NCI-H524 treated with DMSO at 0.1 percent for 48 hours (cell line): ENCODE measurements at regions not wholly inside any gene's neighbourhood (a gene's known extent, or its start where the extent isn't known, plus 50 kb on each side); places are given as distances from the start of the nearest gene placed in this dataset.
A peak's percentile ranks its signal among the peaks of the same experiment; 100 is the strongest.

Experiments
- DNase-seq: peaks from one replicate; lab custom pipeline; 2025; lab: John Stamatoyannopoulos, UW

DNA sequence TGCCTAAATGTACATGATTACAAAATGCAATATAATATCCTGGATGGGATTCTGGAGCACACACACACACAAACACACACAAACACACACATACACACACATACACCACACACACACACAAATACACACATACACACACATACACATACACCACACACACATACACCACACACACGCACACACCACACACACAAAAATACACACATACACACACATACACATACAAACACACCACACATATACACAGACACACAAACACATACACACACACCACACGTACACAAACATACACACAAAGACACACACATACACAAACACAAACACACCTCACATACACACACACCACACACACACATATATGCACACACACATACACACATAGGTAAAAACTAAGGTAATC is 134.6 kb upstream of the SYNDIG1 start:
- DNase-seq = no peak

GRCh38 chr20:24332956-24333355 is 136.5 kb upstream of the SYNDIG1 start:
- DNase-seq = no peak

DNA sequence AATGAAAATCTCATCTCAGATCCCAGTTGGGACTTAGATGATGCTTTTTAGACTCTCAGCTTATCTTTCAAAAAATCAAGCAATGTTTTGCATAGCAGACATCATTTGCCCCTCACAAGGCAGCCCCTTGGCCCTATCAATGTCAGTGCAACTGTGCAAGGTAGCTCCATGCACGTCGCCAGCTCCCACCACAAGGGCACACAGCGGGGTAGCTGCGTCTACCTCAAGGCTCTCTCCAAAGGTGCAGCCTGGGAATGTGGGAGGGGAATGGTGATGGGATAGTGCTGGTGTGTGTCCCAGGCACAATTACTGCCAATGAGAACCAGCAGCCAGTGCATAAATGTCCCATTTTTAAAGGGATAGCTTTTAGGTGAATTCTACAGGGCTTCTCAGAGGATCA is 137.5 kb upstream of the SYNDIG1 start:
- DNase-seq = no peak

- DNase-seq = no peak
Measured at GRCh38 chr20:24328901-24329300, 140.5 kb upstream of the SYNDIG1 start.

DNA sequence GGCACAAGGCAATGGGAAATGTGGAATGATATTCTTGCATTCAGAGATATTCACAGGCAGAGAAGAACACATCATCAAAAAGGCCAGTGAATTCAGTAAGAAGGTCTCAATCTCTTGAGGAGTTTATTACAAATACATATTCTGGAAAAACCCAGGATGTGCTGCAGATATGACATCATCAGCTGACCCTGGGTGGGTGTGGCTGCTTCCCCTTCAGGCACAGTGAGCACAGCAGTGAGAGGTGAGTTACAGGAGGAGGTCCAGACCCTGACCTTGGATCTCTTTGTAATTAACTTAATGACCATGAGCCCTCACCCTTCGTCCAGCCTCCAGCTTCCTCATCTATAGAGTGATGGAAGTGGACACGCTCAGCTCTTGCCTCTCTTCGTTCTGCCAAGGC is 147.5 kb upstream of the SYNDIG1 start:
- DNase-seq = no peak

DNA sequence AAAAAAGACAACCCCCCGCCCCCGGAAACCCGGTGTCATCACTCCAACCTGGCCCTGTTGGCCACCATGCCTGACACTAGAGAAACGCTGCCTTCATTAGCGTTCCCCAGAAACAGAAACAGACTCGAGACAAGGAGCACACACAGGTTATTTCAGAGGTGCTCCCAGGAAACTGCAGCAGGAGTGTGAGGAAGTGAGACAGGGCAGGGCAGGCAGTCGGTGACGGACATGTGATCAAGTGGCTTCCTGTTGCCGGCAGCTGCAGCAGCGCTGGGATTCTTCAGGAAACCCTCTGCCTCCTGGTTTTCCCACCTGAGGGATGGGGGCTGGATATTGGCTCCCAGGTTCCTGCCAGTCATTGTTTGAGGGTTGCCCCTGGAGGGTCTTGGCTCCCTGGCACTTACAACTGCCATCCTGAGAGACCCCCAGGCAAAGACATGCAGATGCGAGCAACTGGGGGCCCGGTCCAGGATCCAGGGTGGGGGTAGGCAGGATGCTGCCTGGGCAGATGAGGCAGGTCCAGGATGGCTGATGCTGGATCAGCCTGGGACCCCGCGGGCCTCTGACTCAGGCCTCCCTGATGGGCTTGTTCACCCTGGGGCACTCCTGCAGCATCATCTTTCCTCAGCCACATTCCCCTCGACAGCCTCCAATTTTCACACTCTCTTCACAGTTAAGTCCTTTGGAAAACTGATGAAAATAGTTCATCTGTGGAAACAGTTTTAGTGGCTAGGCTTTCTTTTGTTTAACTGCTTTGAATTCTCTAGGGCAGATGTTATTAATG is 150.7 kb upstream of the SYNDIG1 start:
- DNase-seq = no peak

GRCh38 chr20:24317224-24317623 is 152.2 kb upstream of the SYNDIG1 start:
- DNase-seq = no peak

GRCh38 chr20:24316731-24317130 is 152.7 kb upstream of the SYNDIG1 start:
- no peak for DNase-seq

DNA sequence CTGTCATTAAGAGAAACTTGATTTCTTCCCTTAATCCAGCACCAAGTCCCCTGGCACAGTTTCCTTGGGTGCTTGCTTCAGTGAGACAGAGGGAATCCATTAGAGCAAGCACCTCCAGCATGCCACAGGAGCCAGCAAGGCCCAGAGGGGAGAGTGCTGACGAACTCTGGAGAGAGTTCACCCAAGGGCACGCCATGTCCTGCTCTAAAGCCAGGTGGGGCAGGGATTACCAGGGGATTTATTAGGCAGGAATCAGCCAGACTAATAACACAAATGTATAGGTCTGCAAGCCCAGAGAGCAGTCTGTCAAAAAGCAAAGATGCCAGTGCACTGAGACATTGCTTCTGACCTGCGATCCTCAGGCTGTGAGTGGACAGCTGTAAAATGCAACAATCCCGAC is 155.4 kb upstream of the SYNDIG1 start:
- peak; percentile 61 for DNase-seq

DNA sequence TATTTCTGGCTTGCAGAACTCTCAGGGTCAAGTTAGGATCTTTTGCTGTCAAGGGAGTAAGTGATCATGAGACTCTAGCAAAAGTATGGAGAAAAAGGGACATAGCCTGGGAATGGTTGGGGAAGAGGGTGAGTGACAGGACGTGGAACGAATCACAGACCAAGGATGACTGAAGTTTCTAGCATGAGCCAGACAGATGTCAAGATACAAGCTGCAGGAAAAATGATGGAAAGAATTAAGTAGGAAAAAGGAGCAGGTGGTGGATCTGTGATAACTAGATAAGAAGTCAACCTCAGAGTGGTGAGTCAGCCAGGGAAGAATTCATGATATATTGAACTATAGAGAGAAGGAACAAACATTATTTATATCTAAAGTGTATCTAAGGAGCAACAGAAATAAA is 159.8 kb upstream of the SYNDIG1 start:
- peak; percentile 43 for DNase-seq

- DNase-seq = no peak
Measured at GRCh38 chr20:24305371-24305770, 164.1 kb upstream of the SYNDIG1 start.

- no peak for DNase-seq
Measured at GRCh38 chr20:24304291-24304690, 165.1 kb upstream of the SYNDIG1 start.

DNA sequence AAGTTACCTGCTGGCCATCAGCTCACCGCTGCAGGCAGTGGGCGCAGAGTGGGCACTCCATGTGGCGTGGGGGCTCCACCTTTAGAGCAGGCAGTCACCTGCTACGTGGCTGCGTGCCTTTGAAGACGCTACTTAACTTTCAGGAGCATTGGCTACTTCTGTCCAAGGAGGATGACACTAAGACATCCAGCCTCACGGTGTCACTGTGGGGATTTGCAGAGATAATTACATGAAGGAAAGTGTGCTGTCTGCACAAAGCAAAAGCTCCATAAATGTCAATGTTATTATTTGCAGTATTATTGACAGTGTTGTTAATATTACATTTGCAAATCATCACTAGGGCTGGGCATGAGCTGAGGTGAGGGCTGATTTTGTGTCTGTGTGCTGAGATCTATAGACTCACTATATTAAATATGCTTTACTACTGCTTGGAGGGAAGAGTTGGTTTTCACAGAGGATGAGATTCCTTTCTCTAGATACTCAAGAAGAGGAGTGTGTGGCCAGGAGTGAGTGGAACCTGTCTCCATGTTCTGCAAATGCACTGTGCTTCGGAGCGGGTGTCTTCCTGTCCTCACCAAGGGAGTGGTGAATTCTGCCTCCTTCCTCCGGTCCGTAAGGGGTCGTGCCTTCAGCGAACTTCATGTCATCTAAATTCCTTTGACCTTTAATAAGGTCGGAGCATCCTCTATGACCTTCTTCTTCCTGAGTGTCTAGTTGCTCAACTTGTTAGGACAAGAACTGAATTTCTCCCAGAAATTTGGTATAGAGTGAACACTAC is 165.8 kb upstream of the SYNDIG1 start:
- DNase-seq = no peak

DNA sequence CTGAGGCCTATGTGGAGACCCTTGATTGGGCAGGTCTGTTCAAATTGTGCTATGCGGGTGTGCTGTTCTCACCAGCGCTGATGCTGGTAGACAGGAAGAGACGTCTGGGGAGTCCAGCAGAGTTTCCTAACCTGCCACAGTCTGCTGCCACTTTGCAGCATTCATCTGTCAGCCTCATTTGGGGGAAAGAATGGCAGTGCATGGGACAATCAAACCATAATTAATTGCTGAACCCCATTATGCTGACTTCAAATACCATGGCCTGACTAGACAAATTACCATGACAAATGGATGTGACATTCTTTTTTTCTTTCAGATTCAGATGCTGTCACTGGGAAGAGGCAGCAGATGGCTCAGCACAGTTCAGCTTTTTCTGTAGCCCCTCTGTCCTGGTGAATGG is 171.4 kb upstream of the SYNDIG1 start:
- DNase-seq = no peak

DNA sequence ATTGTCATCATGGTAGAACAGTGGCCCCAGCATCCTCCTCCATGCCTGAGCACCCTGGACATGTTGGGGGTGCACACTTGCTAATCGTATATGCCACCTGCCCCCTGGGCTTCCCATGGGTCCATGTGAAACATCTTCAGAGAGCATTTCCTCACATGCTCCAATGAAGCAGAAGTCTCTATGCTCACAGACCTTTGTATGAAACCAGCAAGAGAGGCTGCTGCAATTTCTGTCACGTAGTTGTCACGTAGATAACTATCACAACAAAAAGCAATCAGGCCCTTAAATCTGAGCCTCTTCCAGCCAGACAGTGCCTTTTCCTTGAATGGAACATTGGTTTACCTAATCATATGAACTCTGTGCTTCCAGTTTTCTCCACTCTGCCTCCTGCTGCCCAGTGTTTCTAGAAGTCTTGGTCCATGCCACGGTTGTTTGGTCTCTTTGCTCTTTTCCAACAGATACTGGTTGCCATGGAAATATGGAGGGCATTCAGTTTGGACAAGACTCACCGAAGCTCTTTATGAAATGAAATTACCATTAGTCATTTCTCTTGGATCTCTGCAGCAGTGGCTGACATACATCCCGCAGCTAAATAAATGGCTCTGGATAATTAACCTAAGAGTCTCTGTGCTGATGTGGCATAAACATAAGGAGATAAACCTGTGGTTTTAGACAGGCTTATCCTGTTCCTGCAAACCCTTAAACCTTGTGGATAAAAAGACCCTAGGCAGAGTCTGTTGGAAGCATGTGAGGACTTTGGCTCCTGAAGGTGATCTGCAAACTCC is 172.8 kb upstream of the SYNDIG1 start:
- DNase-seq = no peak

- no peak for DNase-seq
Measured at GRCh38 chr20:24291014-24291413, 178.4 kb upstream of the SYNDIG1 start.

GRCh38 chr20:24289737-24290481 is 179.5 kb upstream of the SYNDIG1 start:
- no peak for DNase-seq

DNA sequence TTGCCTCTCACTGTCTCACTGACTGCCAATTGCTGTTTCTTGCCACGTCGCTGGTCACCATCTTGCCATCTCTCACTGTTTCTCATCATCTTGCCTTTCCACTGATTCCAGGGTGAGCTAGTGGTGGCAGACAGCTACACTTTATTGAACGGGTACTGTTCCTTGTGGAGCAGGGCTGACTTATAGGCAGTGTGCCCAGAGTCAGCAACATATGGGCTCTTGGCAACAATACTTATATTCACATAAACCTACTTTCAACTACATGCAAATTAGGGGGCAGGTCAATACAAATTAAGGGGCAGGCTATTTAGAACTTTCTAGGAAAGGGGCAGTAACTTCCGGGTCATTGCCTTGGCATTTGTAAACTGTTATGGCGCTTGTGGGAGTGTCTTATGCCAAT is 186.2 kb upstream of the SYNDIG1 start:
- DNase-seq = no peak

- DNase-seq = no peak
Measured at GRCh38 chr20:24277196-24277595, 192.2 kb upstream of the SYNDIG1 start.

- DNase-seq = no peak
Measured at GRCh38 chr20:24275946-24276705, 193.3 kb upstream of the SYNDIG1 start.

GRCh38 chr20:24273251-24273650 is 196.2 kb upstream of the SYNDIG1 start:
- no peak for DNase-seq
